GM21528 (cell line): ENCODE measurements at regions not wholly inside any gene's neighbourhood (a gene's known extent, or its start where the extent isn't known, plus 50 kb on each side); places are given as distances from the start of the nearest gene placed in this dataset.

Experiments
- ATAC-seq: cut with Tn5 transposase; IDR thresholded peaks from one replicate; pipeline ENCODE4 v1.9.1; 2021; ENCODE audit warnings: mild to moderate bottlenecking, moderate library complexity; ENCODE audit not compliant: unreplicated experiment, low FRiP score

- ATAC-seq, result no peak
Measured at GRCh38 chr4:125433453-125433852, 118.7 kb downstream of the FAT4 start.

GRCh38 chr4:125434136-125434535 is 119.4 kb downstream of the FAT4 start:
- ATAC-seq, result no peak

GRCh38 chr4:125440814-125441213 is 126.1 kb downstream of the FAT4 start:
- no peak for ATAC-seq

- ATAC-seq, result no peak
Measured at GRCh38 chr4:125444166-125444565, 129.4 kb downstream of the FAT4 start.

GRCh38 chr4:125445525-125445924 is 130.8 kb downstream of the FAT4 start:
- no peak for ATAC-seq

- ATAC-seq, result no peak
Measured at GRCh38 chr4:125447551-125448290, 133.0 kb downstream of the FAT4 start.

GRCh38 chr4:125456075-125456474 is 141.3 kb downstream of the FAT4 start:
- ATAC-seq, result no peak

GRCh38 chr4:125459531-125459930 is 144.8 kb downstream of the FAT4 start:
- ATAC-seq, result no peak

GRCh38 chr4:125461676-125462363 is 147.1 kb downstream of the FAT4 start:
- ATAC-seq, result no peak

- ATAC-seq, result no peak
Measured at GRCh38 chr4:125464146-125464545, 149.4 kb downstream of the FAT4 start.

- no peak for ATAC-seq
Measured at GRCh38 chr4:125481334-125482045, 166.7 kb downstream of the FAT4 start.

GRCh38 chr4:125482822-125483221 is 168.1 kb downstream of the FAT4 start:
- ATAC-seq, result no peak

- no peak for ATAC-seq
Measured at GRCh38 chr4:125483278-125483677, 168.5 kb downstream of the FAT4 start.

- ATAC-seq, result no peak
Measured at GRCh38 chr4:125484912-125485311, 170.2 kb downstream of the FAT4 start.

GRCh38 chr4:125486351-125486750 is 171.6 kb downstream of the FAT4 start:
- ATAC-seq, result no peak

- ATAC-seq, result no peak
Measured at GRCh38 chr4:125489952-125490690, 175.4 kb downstream of the FAT4 start.

- no peak for ATAC-seq
Measured at GRCh38 chr4:125492957-125493356, 178.2 kb downstream of the FAT4 start.

GRCh38 chr4:125497861-125498260 is 183.1 kb downstream of the FAT4 start:
- no peak for ATAC-seq

GRCh38 chr4:125498981-125499380 is 184.2 kb downstream of the FAT4 start:
- no peak for ATAC-seq

- no peak for ATAC-seq
Measured at GRCh38 chr4:125501090-125501489, 186.3 kb downstream of the FAT4 start.

- no peak for ATAC-seq
Measured at GRCh38 chr4:125501568-125501967, 186.8 kb downstream of the FAT4 start.
